ENCODE measurements at regions not wholly inside any gene's neighbourhood (a gene's known extent, or its start where the extent isn't known, plus 50 kb on each side); places are given as distances from the start of the nearest gene placed in this dataset.
"Not testable (repeated sequence)": the region's sequence is repeated elsewhere in the genome, so short reads cannot be mapped to it uniquely, and the experiment has no call there.

GRCh38 chr6:133778414-133779130 is 110.3 kb upstream of the TCF21 start:
- H3K9ac ChIP-seq (ENCODE audit: low read depth, low read length) = no peak overlapping the region
- H3K36me3 ChIP-seq (ENCODE audit: control insufficient read depth, insufficient read depth, low read length) = no peaks in the 10 kb centered on the region
- no peak overlapping the region for H3K4me3 ChIP-seq (ENCODE audit: low read depth, low read length)
- H3K4me1 ChIP-seq (ENCODE audit: control insufficient read depth, insufficient read depth, low read length) = no peaks in the 10 kb centered on the region
- no peaks in the 10 kb centered on the region for H3K9me3 ChIP-seq (ENCODE audit: control insufficient read depth, insufficient read depth, low read length)
- no peaks in the 10 kb centered on the region for H3K27me3 ChIP-seq (ENCODE audit: control insufficient read depth, insufficient read depth, low read length)

GRCh38 chr6:133779916-133780695 is 108.8 kb upstream of the TCF21 start:
- H3K9ac ChIP-seq (ENCODE audit: low read depth, low read length) = no peak overlapping the region
- H3K36me3 ChIP-seq (ENCODE audit: control insufficient read depth, insufficient read depth, low read length) = no peaks in the 10 kb centered on the region
- no peaks in the 10 kb centered on the region for H3K9me3 ChIP-seq (ENCODE audit: control insufficient read depth, insufficient read depth, low read length)
- H3K27me3 ChIP-seq (ENCODE audit: control insufficient read depth, insufficient read depth, low read length) = no peaks in the 10 kb centered on the region
- no peaks in the 10 kb centered on the region for H3K4me1 ChIP-seq (ENCODE audit: control insufficient read depth, insufficient read depth, low read length)
- H3K4me3 ChIP-seq (ENCODE audit: low read depth, low read length) = no peak overlapping the region

DNA sequence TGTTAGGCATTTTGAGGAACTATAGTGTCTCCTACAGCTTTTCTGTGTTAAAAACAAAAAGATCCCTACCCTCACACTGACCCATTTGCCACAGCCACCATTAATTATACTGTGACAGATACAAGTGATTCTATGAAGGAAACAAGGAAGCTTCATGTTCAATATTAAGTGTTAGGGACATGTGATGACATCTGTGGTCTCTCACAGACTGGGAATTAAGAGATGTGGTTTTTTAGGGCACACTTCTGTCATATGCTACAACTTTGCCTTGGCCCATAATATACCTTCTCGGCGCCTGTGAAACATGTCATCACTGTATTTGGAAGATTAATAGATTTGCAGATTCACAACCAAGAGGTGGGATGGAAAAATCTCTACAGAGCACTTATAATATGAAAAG is 102.9 kb upstream of the TCF21 start:
- H3K27me3 ChIP-seq (ENCODE audit: control insufficient read depth, insufficient read depth, low read length) = no peaks in the 10 kb centered on the region
- H3K9ac ChIP-seq (ENCODE audit: low read depth, low read length) = no peak overlapping the region
- no peaks in the 10 kb centered on the region for H3K4me1 ChIP-seq (ENCODE audit: control insufficient read depth, insufficient read depth, low read length)
- no peaks in the 10 kb centered on the region for H3K9me3 ChIP-seq (ENCODE audit: control insufficient read depth, insufficient read depth, low read length)
- no peak overlapping the region for H3K4me3 ChIP-seq (ENCODE audit: low read depth, low read length)
- no peaks in the 10 kb centered on the region for H3K36me3 ChIP-seq (ENCODE audit: control insufficient read depth, insufficient read depth, low read length)

DNA sequence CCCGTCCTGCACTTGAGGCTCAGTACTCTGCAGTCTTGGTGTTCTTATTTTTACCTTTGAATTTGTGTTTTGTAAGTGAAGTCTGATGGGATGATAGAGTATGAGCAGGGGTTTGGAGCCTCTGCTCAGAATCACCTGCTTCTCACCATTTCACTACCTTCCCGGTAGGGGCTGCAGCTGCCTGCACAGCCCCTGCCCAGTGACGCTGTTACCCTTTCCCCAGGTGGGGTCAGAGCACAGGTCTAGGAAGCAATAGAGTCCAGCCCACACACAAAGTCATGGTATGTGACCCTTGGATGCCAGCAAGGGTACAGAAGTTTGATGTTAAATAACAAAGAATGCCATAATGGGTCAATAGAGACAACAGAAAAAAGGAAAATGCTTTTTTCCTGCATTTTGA is 101.8 kb upstream of the TCF21 start:
- Histone ChIP-seq H3K9me3 (ENCODE audit: control insufficient read depth, insufficient read depth, low read length) (no peaks in the 10 kb centered on the region), H3K4me1 (ENCODE audit: control insufficient read depth, insufficient read depth, low read length) (no peaks in the 10 kb centered on the region), H3K9ac (ENCODE audit: low read depth, low read length) (no peak overlapping the region), H3K4me3 (ENCODE audit: low read depth, low read length) (no peak overlapping the region), H3K36me3 (ENCODE audit: control insufficient read depth, insufficient read depth, low read length) (no peaks in the 10 kb centered on the region), H3K27me3 (ENCODE audit: control insufficient read depth, insufficient read depth, low read length) (no peaks in the 10 kb centered on the region)

DNA sequence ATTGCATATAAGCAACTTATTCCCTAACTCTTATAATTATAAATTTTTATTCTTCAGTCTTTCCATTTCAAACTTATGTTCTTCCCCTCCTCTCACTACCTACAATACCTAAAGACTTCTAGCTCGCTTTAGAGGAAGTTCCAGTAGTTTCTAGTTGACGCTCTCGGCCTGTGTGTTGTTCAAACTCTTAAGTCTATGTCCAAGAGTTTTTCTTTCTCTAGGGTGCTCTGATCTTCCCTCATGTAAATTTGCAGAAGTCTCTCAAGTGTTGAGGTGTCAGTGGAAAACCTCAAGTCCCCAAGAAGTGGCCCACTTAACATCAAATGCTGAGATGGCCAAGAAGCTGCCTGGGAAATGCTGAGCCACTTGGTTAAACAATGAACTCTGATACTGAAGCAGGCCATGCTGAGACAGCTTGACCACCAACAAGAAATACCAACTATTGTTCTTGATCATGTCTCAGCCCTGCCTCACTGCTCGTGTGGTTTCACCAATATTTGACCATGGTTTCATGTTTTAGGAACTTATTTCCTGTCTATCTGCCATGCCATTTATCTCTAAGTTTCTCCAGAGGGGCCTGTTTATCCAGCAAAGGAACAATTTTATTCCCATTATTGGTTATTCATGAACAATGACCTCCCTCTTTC is 100.9 kb upstream of the TCF21 start:
- H3K9me3 ChIP-seq (ENCODE audit: control insufficient read depth, insufficient read depth, low read length) = no peaks in the 10 kb centered on the region
- no peaks in the 10 kb centered on the region for H3K36me3 ChIP-seq (ENCODE audit: control insufficient read depth, insufficient read depth, low read length)
- H3K9ac ChIP-seq (ENCODE audit: low read depth, low read length) = no peak overlapping the region

DNA sequence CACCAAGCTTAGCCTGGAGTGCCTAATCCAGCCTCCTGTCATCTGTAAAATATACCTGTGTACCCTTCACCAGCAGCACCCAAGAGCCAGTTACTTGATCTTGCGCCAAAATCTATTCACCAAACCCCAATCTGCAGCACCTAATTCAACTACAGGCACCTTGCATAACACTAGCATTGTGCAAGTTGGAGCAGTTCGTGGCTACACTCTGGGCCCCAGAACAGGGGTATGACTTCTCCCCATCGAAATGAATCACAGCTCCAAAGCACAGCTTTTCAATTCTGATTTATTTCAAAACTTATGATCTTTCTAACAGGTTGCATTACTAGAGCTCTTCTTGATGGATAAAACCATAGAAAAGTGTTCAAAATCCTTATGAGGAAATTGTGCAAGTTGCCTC is 100.4 kb upstream of the TCF21 start:
- H3K36me3 ChIP-seq (ENCODE audit: control insufficient read depth, insufficient read depth, low read length) = no peaks in the 10 kb centered on the region
- no peaks in the 10 kb centered on the region for H3K27me3 ChIP-seq (ENCODE audit: control insufficient read depth, insufficient read depth, low read length)
- H3K9me3 ChIP-seq (ENCODE audit: control insufficient read depth, insufficient read depth, low read length) = no peaks in the 10 kb centered on the region
- no peak overlapping the region for H3K4me3 ChIP-seq (ENCODE audit: low read depth, low read length)
- H3K4me1 ChIP-seq (ENCODE audit: control insufficient read depth, insufficient read depth, low read length) = no peaks in the 10 kb centered on the region
- H3K9ac ChIP-seq (ENCODE audit: low read depth, low read length) = no peak overlapping the region

More for the DNA sequence above, 100.9 kb upstream of the TCF21 start:
- H3K4me3 ChIP-seq (ENCODE audit: low read depth, low read length) = no peak overlapping the region
- H3K27me3 ChIP-seq (ENCODE audit: control insufficient read depth, insufficient read depth, low read length) = no peaks in the 10 kb centered on the region
- no peaks in the 10 kb centered on the region for H3K4me1 ChIP-seq (ENCODE audit: control insufficient read depth, insufficient read depth, low read length)

GRCh38 chr6:133789449-133789848 is 99.5 kb upstream of the TCF21 start:
- not testable (repeated sequence) for H3K9ac ChIP-seq (ENCODE audit: low read depth, low read length)

GRCh38 chr6:133790756-133791155 is 98.2 kb upstream of the TCF21 start:
- not testable (repeated sequence) for H3K4me3 ChIP-seq (ENCODE audit: low read depth, low read length); H3K9me3 ChIP-seq (ENCODE audit: control insufficient read depth, insufficient read depth, low read length); H3K36me3 ChIP-seq (ENCODE audit: control insufficient read depth, insufficient read depth, low read length); H3K4me1 ChIP-seq (ENCODE audit: control insufficient read depth, insufficient read depth, low read length); H3K27me3 ChIP-seq (ENCODE audit: control insufficient read depth, insufficient read depth, low read length); H3K9ac ChIP-seq (ENCODE audit: low read depth, low read length)

More at GRCh38 chr6:133789449-133789848, 99.5 kb upstream of the TCF21 start:
- H3K27me3 ChIP-seq (ENCODE audit: control insufficient read depth, insufficient read depth, low read length); H3K4me1 ChIP-seq (ENCODE audit: control insufficient read depth, insufficient read depth, low read length); H3K4me3 ChIP-seq (ENCODE audit: low read depth, low read length); H3K9me3 ChIP-seq (ENCODE audit: control insufficient read depth, insufficient read depth, low read length); H3K36me3 ChIP-seq (ENCODE audit: control insufficient read depth, insufficient read depth, low read length): not testable (repeated sequence)

DNA sequence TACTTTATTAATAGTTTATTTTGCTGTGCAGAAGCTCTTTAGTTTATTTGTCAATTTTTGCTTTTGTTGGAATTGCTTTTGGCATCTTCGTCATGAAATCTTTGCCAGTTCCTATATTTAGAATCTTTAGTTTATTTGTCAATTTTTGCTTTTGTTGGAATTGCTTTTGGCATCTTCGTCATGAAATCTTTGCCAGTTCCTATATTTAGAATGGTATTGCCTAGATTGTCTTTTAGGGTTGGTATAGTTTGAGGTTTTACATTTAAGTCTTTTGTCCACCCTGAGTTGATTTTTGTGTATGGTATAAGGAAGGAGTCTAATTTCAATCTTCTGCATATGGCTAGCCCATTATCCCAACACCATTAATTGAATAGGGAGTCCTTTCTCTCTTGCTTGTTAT is 93.9 kb upstream of the TCF21 start:
- not testable (repeated sequence) for H3K36me3 ChIP-seq (ENCODE audit: control insufficient read depth, insufficient read depth, low read length); H3K9ac ChIP-seq (ENCODE audit: low read depth, low read length); H3K4me3 ChIP-seq (ENCODE audit: low read depth, low read length); H3K27me3 ChIP-seq (ENCODE audit: control insufficient read depth, insufficient read depth, low read length); H3K9me3 ChIP-seq (ENCODE audit: control insufficient read depth, insufficient read depth, low read length); H3K4me1 ChIP-seq (ENCODE audit: control insufficient read depth, insufficient read depth, low read length)

- Histone ChIP-seq H3K4me1 (ENCODE audit: control insufficient read depth, insufficient read depth, low read length) (no peaks in the 10 kb centered on the region), H3K27me3 (ENCODE audit: control insufficient read depth, insufficient read depth, low read length) (no peaks in the 10 kb centered on the region), H3K4me3 (ENCODE audit: low read depth, low read length) (no peak overlapping the region), H3K9me3 (ENCODE audit: control insufficient read depth, insufficient read depth, low read length) (no peaks in the 10 kb centered on the region), H3K9ac (ENCODE audit: low read depth, low read length) (no peak overlapping the region), H3K36me3 (ENCODE audit: control insufficient read depth, insufficient read depth, low read length) (no peaks in the 10 kb centered on the region)
Measured at GRCh38 chr6:133796235-133796634, 92.7 kb upstream of the TCF21 start.

GRCh38 chr6:133799043-133799442 is 89.9 kb upstream of the TCF21 start:
- Histone ChIP-seq H3K36me3 (ENCODE audit: control insufficient read depth, insufficient read depth, low read length) (no peaks in the 10 kb centered on the region), H3K27me3 (ENCODE audit: control insufficient read depth, insufficient read depth, low read length) (no peaks in the 10 kb centered on the region), H3K9me3 (ENCODE audit: control insufficient read depth, insufficient read depth, low read length) (no peaks in the 10 kb centered on the region), H3K4me1 (ENCODE audit: control insufficient read depth, insufficient read depth, low read length) (no peaks in the 10 kb centered on the region), H3K9ac (ENCODE audit: low read depth, low read length) (no peak overlapping the region), H3K4me3 (ENCODE audit: low read depth, low read length) (no peak overlapping the region)

GRCh38 chr6:133802861-133803260 is 86.1 kb upstream of the TCF21 start:
- Histone ChIP-seq H3K4me1 (ENCODE audit: control insufficient read depth, insufficient read depth, low read length) (no peaks in the 10 kb centered on the region), H3K36me3 (ENCODE audit: control insufficient read depth, insufficient read depth, low read length) (no peaks in the 10 kb centered on the region), H3K27me3 (ENCODE audit: control insufficient read depth, insufficient read depth, low read length) (no peaks in the 10 kb centered on the region), H3K9ac (ENCODE audit: low read depth, low read length) (no peak overlapping the region), H3K4me3 (ENCODE audit: low read depth, low read length) (no peak overlapping the region), H3K9me3 (ENCODE audit: control insufficient read depth, insufficient read depth, low read length) (no peaks in the 10 kb centered on the region)

Data from iPS-15b (cell line).